ENCODE measurements at regions not wholly inside any gene's neighbourhood (a gene's known extent, or its start where the extent isn't known, plus 50 kb on each side); places are given as distances from the start of the nearest gene placed in this dataset.

GRCh38 chr14:49016381-49016780 lies 569.8 kb downstream of the RPS29 start:
- DNase-seq (ENCODE audit: low read depth in 2 of 2) = no peak

DNA sequence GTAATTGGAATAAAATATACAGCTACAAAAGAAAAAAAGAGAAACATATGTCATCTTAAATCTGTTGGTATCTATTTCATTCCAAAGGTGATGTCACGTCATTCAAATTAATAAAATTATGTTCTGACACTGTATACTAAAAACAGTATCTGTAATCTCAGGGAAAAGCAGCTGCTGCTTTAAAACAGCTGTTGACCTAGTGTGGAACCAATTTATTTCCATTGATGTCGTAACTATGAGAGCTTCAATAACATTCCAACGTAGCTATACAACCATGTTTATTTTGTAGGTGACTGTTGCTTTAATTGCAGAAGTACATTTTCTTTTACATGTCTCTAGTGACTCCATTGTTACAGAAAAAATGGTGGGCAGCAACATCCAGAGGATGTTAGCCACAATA lies 571.7 kb downstream of the RPS29 start:
- DNase-seq (ENCODE audit: low read depth in 2 of 2) = no peak

DNA sequence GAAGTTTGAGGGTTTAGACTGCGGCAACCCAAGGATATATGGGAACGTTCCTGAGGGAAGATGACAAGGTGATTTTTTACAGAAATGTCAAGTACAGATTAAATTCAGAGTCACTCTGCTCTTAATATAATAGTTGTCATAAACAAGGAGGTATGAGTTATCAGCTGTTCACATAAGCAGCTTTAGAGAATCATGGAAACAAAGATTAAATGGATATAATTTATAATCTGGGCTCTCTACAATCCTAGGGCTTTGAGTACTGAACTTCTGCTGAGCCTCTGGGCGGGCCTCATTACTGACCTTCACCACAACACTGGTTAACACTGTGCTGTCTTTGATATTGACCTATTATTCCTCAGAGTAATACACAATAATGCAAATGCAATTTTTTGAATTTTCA lies 577.8 kb downstream of the RPS29 start:
- no peak for DNase-seq (ENCODE audit: low read depth in 2 of 2)

DNA sequence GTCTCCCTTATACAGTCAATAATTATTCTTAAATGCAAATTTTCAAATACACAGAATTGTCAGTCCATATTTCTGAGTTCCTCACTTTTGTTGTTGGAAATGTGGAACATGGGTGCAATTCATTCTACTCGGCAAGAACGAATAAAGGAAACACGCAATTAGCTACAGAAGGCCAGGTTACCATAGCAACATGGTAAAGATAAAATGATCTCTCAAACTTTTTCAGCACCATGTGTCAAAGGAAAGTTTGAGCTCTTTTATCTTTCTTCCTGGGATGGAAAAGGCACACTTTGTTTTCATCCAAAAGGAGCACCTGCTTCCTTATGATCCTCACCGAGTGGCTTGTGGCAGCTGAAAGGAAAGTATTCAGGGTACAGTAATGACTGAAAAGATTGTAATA lies 595.0 kb downstream of the RPS29 start:
- no peak for DNase-seq (ENCODE audit: low read depth in 2 of 2)

DNA sequence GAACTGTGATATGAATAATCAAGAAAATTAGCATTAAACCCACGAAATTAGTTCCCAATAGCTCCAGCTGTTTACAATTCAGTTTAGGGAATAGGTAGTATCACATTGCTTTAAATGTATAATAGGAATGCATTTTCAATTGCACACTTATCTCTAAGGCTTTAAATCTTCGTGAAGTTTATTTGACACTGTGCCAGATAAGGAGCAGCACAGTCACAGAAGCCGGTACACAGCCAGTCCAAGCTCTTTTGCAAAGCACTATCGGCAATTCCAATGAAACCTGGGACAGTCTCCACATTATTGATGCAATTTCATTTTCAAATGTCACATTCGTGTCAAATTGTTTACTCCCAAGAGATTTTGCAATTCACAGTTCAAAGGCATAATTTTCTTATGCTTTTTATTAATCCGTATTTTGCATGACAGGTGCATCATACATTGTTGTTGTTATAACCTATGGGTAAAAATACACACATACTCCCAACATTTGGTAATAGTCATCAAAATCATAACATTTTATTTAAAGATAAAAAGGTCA lies 602.8 kb downstream of the RPS29 start:
- no peak for DNase-seq (ENCODE audit: low read depth in 2 of 2)

DNA sequence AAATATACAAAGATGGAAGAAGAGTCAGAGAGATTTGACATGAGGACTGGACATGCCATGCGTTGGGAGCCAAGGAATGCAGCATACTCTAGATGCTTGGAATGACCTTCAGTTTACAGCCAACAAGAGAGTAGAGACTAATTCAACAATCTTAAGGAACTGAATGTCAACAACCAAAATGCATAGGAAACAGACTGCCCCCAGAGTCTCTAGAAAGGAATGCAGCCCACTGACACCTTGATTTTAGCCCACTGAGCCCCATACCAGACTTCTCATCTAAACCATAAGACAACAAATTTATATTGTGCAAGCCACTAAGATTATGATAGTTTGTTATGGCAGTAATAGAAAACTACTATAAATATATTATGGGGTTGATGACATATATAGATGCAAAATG lies 611.2 kb downstream of the RPS29 start:
- no peak for DNase-seq (ENCODE audit: low read depth in 2 of 2)

- DNase-seq (ENCODE audit: low read depth in 2 of 2) = no peak
These were observed 613.0 kb downstream of the RPS29 start for GRCh38 chr14:48973151-48973550.

DNA sequence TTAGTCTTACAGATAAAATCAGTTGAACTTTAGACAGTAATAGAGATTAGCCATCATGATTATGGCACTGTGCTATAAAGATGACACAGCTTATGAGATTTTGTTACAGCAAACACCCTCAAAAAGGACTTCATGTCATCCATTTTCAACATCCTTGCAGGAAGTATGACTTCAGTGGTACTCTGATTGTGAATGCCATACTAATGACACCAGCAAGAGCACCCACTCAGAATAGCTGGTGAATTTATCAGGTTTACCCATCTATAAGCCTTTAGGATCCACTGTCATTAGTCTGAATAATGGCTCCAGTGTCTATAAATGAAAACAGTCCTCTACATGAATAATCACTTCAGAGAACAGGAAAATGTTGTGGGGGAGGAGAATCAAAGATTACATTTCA lies 615.2 kb downstream of the RPS29 start:
- no peak for DNase-seq (ENCODE audit: low read depth in 2 of 2)

DNA sequence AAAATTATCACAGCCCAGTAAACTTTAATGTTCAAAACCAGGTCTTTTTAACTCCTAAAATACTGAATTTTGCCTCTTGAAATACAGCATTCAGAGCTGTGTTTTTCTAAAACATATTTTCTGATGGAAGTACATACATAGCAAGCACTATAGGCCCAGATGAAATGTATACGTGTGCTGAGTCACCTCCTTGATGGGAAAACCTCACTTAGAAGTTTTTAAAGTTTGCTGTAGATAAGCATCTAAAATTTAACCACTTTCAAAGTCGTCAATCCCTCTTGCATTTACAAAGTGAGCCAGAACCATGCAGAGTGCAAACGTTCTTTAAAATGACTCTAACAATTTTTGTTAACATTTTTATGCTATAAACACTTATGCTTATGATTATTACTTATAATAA lies 618.8 kb downstream of the RPS29 start:
- DNase-seq (ENCODE audit: low read depth in 2 of 2) = no peak

GRCh38 chr14:48963231-48963790 lies 622.9 kb downstream of the RPS29 start:
- no peak for DNase-seq (ENCODE audit: low read depth in 2 of 2)

- no peak for DNase-seq (ENCODE audit: low read depth in 2 of 2)
These were observed 628.7 kb downstream of the RPS29 start for GRCh38 chr14:48957486-48957885.

DNA sequence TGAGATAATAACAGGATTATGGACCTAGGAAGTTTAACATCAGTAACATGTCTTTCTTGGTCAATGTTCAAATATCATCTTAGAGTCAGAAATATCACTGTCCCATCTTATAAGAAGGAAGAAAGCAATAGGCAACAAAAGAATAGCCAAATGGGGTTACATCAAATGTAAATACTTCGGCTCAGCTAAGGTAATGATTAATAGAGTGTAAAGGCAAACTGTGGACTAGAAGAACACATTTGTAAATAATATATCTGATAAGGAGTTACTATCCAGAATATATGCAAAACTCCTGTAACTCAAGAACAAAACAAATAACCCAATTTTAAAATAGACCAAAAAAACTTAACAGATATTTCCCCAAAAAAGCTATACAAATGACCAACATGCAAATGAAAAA lies 630.3 kb downstream of the RPS29 start:
- no peak for DNase-seq (ENCODE audit: low read depth in 2 of 2)

DNA sequence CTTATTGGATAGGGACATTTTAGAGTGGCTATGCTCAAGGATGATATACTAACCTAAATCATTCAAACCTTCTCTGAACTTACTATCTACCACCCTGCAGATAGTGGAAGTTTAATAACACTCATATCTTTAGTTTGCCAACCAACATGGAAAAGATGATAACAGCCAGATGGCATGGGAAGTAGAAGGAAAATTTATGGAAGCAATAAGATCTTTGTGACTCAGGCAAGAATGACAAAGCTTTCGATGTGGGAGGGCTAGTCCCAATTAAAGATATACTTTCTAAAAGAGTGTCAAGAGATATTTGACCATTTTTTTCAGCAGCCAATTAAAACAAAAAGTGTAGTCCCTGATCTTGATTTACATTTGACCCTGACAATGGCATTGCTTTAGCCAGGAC lies 631.7 kb downstream of the RPS29 start:
- no peak for DNase-seq (ENCODE audit: low read depth in 2 of 2)

DNA sequence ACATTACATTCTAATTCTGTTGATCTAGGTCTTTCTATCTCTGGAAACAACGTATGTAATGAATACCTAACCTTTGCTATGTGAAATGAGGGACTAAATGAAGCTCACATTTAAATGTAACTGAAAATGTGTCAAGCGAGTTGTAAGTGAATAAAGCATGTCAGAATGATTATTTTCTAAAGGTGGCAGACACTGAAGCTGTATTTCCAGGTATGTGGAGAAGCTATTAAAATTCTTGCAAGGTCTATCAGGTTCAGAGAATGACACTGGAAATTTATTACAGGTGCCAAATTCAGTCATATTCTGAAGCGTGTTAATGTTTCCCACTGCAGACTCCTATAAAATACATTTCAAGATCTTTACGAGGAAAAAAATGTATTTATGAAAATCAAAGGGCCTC lies 641.4 kb downstream of the RPS29 start:
- DNase-seq (ENCODE audit: low read depth in 2 of 2) = no peak

DNA sequence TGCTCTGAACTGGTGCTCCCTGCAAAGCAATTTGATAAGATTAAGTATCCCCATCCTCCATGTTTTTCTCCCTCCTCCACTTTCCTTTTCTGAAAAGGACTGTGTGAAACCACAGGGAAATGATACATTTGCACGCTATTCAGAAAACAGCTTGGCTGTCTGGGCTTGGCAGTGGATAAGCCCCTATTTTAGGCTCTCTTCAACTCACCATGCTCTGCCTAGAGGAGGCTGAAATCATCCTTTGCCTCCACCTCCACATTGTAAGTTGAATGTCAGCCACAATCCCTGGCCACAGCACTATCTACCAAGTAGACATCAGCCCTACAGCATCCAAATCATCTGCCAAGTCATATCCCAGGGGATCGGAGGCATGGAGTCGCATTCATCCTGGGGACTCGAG lies 642.3 kb downstream of the RPS29 start:
- DNase-seq (ENCODE audit: low read depth in 2 of 2) = no peak

DNA sequence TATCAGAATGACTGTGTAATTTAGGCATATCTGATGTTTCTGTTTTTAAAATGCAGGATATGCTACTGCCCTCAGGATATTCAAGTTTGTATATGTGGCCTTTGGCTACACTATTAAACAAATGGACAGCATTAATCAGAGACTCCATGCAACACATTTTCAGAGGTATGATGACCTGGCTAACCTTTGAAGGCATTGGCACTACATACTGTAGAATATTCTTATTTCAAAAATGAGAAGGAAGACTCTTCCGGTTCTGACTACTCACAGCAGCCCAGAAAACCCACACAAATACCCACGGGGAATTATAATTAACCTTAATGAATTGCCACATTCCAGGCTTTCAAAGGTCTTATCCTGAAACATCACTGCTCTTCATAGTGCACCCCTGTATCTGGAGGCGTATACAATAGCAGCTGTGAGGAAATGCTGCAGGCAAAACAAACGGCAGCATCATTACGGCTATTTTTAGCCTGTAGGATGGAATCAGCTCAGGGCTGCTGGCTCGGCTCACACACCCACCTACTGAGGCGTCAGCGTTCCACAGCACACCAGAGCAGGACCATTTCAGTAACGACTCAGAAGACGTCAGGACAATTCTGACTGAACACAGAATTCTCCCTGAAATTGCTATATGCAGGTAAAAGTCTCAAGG lies 648.5 kb downstream of the RPS29 start:
- DNase-seq (ENCODE audit: low read depth in 2 of 2) = no peak

- DNase-seq (ENCODE audit: low read depth in 2 of 2) = no peak
These were observed 649.3 kb downstream of the RPS29 start for GRCh38 chr14:48936849-48937248.

GRCh38 chr14:48936362-48936761 lies 649.8 kb downstream of the RPS29 start:
- no peak for DNase-seq (ENCODE audit: low read depth in 2 of 2)

DNA sequence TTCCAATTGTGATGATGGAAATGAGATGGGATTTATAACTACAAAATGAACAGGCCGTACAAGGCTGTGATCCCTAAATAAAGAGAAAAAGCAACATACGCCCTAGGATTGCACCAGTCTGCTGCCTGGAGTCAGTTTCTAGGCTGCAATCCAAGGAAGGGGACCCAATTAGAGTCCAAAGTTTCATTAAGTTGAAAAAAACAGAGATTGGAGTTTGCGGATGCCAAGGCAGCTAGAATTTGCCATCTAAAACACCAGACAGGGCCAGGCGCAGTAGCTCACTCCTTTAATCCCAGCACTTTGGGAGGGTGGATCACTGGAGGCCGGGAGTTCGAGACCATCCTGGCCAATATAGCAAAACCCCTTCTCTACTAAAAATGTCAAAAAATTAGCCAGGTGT lies 661.0 kb downstream of the RPS29 start:
- DNase-seq (ENCODE audit: low read depth in 2 of 2) = no peak

DNA sequence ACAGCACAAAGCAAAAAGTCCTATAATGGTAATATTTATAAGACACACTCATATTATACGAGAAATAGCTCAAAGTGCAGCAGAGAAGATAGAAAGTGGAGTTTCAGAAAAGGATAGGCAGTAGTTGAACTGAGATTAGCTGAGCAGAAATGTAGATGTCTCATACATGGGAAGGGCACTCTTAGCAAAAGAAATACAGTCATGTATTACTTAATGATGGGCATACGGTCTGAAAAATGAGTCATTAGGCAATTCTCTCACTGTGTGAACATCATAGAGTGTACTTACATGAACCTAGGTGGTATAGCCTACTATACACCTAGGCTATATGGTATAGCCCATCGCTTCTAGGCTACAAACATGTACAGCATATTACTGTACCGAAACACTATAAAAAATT lies 671.3 kb downstream of the RPS29 start:
- DNase-seq (ENCODE audit: low read depth in 2 of 2) = no peak

DNA sequence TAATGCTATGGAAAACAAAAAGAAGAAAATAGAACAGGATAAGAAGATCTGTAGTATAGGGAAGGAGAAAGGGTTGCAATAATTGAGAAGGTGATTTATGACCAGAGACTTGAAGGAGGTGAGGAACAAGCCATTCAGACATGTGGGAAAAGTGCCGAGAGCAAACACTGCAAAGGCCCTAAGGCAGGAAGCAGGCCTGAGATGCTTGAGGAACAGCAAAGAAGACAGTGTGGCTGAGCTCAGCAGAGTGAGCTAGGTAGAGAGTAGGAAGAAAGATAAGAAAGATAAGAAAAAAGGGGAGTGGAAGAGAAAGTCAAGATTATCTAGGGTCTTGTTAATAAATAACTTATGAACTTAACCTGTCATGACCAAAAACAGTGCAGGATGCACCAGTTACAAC lies 671.8 kb downstream of the RPS29 start:
- no peak for DNase-seq (ENCODE audit: low read depth in 2 of 2)

DNA sequence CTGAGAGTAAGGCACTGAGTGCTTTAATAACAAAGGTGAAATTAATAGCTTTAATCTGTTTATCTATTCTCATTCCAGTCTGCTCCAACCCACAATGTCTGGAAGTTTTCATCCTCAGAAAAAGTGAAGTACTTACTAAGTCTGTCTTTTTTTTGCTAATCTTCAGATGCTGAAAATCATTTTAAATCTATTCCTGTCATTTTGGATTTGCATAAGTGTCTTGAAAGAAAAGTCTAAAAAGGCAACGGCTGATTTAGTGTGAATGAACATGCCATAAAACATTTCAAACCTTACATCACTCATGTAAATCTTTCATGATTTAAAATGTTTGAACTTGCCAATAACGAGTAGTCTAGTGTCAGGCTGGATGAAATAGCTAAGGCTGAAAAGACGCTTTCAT lies 685.6 kb downstream of the RPS29 start:
- DNase-seq (ENCODE audit: low read depth in 2 of 2) = no peak

- no peak for DNase-seq (ENCODE audit: low read depth in 2 of 2)
These were observed 695.8 kb downstream of the RPS29 start for GRCh38 chr14:48890333-48890732.

GRCh38 chr14:48876806-48877340 lies 709.3 kb downstream of the RPS29 start:
- DNase-seq (ENCODE audit: low read depth in 2 of 2) = no peak

Data from stimulated activated CD8-positive, alpha-beta memory T cell treated with anti-CD3 and anti-CD28 coated beads, Interleukin-2, amount 100 ng/mL, for 48 hours (primary cell).